Transverse colon (tissue), 4 donors: ENCODE measurements at regions not wholly inside any gene's neighbourhood (a gene's known extent, or its start where the extent isn't known, plus 50 kb on each side); places are given as distances from the start of the nearest gene placed in this dataset.

Experiments
- POLR2A ChIP-seq: fragments of 450-650 bp; IDR thresholded peaks from one replicate; pipeline ENCODE4 v1.6.1; 2016; ENCODE audit warnings: antibody characterized with exemption, mild to moderate bottlenecking, moderate library complexity
- POLR2AphosphoS5 ChIP-seq, 3 donors: sonication (generic); formaldehyde crosslinking; IDR thresholded peaks; one replicate each; pipeline ENCODE4 v1.6.1; 2016; ENCODE audit warnings: antibody characterized with exemption in 3 of 3
- TF ChIP-seq, protein P1 (sequence below), 5 experiments: fragments of 200-600 bp in 3 of 5; fragments of 450-650 bp in 2 of 5; sonication (generic) in 3 of 5; IDR thresholded peaks; 1 replicate in 2 of 5; 2 replicates in 3 of 5; pipeline ENCODE4 v1.5.1; 2016 to 2017; ENCODE audit warnings: antibody characterized with exemption in 5 of 5, inconsistent platforms in 3 of 5, mild to moderate bottlenecking in 2 of 5, moderate library complexity in 1 of 5

DNA sequence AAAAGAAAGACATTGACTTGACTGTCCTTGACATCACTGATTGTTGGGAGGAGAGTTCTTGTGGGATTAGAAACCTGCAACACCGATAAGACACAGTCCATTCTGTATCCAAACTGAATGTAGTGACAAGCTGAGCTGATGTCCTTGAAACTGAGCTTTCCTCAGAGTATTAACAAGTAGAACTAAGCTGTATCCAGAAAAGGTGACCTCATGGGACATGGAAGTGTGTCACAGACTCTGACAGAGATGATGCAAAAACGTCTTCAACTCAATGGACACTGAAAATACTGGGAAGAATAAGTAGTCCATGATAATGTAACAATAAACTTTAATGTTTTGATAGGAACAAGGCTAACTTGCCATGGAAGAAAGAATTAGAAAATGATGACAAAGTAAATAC lies 690.1 kb downstream of the CDH18 start:
- no peak for TF ChIP-seq POLR2A
- TF ChIP-seq, protein P1, sequence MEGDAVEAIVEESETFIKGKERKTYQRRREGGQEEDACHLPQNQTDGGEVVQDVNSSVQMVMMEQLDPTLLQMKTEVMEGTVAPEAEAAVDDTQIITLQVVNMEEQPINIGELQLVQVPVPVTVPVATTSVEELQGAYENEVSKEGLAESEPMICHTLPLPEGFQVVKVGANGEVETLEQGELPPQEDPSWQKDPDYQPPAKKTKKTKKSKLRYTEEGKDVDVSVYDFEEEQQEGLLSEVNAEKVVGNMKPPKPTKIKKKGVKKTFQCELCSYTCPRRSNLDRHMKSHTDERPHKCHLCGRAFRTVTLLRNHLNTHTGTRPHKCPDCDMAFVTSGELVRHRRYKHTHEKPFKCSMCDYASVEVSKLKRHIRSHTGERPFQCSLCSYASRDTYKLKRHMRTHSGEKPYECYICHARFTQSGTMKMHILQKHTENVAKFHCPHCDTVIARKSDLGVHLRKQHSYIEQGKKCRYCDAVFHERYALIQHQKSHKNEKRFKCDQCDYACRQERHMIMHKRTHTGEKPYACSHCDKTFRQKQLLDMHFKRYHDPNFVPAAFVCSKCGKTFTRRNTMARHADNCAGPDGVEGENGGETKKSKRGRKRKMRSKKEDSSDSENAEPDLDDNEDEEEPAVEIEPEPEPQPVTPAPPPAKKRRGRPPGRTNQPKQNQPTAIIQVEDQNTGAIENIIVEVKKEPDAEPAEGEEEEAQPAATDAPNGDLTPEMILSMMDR (IDR thresholded peaks at IDR 0.05): no peak
- TF ChIP-seq POLR2AphosphoS5 (IDR thresholded peaks at IDR 0.05): no peak
